RPMI8226 (cell line): ENCODE measurements at regions not wholly inside any gene's neighbourhood (a gene's known extent, or its start where the extent isn't known, plus 50 kb on each side); places are given as distances from the start of the nearest gene placed in this dataset.

Source experiments
- DNase-seq: peaks from one replicate; pipeline ENCODE4 v3.0.0-alpha.2; 2015

DNA sequence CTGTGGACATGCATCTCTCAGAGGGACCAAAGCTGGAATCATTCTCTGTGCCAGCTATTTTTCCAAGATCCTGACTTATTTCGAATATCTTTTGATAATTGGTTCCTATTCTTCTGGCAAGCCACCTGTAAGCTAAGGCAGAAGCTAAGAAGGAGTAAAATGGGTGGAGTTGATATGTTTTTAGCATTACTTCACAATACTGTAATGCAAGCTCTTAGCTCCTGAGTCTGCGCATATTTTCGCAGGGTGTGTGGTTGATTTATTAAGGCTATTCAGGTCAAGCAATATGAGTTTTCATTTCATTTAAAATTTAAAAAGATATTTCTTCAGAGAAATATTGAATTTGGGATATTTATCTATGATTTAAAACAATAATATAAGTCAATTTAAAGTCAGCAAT lies 158.5 kb upstream of the ADAMTS16 start:
- DNase-seq, result no peak

DNA sequence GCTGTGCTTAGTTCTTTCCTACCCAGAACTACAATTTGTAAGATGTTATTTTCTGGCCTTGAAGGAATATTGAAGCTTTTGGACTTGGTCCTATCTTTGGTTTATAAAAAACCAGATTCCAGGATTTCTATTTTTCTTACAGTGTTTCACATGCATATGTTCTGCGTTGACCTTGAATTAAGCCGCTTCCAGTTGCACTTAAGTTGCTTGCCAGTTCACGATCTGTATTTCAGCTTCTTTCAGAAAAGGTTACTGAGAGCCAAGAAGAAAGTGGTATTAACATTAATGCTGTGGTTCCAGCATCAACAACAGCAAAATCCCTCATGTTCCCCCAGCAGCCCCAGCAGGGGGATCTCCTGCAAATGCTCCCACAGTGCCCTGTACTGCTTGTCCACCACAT lies 156.4 kb upstream of the ADAMTS16 start:
- DNase-seq, result no peak

DNA sequence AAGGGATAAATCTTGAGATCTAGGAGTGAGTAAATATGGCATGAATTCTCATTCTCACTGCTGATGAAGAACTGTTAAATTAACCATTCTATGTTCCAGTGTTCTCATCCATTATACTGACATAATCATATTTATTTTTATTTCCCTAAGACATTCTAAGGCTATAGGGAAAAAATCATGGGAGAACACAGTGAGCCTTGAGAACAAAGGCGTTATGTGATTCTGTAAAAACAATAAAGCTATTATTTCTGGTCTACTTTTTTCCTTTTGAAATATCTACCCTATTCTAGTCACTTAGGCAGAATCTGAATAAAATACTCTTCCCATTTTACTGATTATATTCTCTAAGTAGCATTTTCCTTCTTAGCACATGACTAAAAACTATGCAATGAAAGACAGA lies 155.7 kb upstream of the ADAMTS16 start:
- DNase-seq, result no peak

DNA sequence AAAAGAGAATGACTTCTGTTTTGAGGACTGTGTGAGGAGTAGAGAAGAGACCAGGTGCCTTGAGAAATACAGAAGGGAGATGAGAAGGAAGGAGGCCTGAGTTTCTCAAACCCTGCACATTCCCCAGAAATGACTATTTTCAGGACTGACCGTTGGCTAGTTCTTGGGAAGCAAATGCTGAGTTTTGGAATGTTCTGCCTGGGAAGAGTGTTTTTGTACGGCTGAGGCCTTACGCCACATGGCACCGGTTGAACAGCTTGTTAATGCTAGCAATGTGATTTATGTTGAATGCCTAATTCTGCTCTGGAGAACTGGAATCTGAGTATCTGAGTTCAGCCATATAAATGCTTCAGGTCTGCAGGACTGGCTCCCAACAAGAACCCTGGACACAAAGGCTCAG lies 152.7 kb upstream of the ADAMTS16 start:
- DNase-seq, result no peak

DNA sequence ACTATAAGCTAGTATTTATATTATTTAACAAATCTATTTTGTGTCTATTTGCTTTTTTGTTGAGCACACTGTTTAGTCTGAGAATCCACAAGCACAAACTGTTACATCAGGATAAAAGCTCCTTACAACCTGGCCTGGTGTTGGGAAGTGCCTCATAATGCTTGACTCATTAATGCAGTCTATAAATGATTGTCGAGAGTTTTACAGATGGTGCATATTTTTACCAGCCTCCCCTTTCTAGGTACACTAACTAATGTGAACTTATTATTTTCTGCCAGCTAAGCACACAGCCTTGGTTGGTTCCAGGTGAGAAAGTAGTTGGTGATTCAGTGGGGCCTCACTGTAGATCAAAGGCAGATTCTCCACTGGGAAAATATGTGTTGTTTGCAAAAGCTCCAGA lies 151.0 kb upstream of the ADAMTS16 start:
- DNase-seq, result no peak

DNA sequence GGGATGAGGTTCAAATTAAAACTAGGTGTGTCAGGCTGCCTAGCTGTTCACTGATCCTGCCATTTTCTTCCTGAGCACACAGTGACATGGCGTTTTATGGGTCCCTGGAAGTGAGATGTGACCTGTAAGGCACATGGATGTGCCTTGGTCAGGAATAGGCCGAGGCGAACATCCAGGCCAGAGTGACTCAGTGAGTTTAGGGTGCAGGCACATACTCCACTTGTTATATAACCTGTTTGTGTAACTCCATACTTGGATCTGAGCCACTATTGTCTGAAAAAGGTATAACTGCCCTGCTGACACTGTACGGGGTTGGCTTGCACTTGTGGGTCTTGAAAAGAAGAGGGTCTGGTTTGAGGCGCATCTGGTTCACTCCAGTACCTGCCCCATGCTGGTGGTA lies 150.1 kb upstream of the ADAMTS16 start:
- no peak for DNase-seq

DNA sequence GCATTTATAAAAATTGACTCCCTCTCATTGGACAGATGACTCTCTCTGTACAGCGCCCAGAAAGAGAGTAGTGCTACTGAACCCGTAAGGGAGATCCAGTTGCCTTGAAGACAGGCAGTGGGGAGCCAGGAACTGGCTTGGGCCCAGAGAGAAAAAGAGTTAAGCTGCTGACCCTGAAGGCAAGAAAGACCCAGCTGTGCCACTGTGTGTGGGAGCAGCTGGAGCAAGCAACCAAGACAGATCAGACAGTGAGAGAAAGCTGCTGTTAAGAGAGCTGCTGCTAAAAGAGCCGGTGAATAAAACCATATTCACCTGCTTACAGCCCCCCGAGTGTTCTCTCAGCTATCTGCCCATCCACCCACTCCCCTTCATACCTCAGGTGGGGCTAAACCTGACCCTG lies 149.7 kb upstream of the ADAMTS16 start:
- no peak for DNase-seq

DNA sequence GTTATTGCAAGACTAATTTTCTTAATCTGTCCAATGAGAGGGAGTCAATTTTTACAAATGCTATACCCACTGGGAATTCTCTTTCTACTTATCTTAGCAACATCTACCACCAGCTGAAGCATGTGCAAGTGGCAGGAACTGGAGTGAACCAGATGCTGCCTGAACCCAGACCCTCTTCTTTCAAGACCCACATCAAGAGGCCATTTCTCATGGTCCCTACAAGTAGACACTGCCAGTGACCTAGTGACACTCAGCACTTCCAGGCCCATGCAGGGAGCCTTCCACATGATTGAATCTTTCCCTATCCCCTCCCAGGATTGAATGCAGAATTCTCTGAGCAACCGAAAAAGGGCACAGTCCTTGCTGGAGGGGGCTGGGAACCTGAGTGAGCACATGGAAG lies 148.2 kb upstream of the ADAMTS16 start:
- DNase-seq, result no peak

DNA sequence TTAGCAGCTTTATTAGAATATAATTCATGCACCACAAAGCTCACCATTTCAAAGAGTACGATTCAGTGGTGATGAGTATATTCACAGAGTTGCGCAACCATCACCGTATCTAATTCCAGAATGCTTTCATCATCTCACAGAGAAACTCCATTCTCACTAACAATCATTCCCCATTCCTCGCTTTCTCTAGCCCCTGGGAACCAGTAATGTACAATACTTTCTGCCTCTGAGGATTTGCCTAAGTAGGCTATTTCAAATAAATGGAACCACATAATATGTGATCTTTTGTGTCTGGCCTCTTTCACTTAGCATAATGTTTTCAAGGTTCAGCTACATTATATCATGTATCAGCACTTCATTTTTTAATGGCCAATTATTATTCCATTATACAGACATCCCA lies 145.1 kb upstream of the ADAMTS16 start:
- DNase-seq, result no peak

DNA sequence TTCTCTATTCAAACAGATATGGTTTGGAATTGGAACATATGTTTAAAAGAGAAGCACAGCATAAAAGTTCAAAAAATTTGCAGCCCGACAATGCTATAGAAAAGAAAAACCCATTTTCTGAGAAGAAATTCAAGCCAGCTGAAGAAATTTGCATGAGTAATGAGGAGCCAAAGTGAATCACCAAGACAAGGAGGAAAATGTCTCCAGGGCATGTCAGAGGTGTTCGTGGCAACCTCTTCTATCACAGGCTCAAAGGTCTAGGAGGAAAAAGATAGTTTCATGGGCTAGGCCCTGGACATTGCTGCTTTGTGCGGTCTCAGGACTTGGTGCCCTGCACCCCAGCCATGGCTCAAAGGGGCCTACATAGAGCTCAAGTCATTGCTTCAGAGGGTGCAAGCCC lies 134.8 kb upstream of the ADAMTS16 start:
- DNase-seq, result no peak

DNA sequence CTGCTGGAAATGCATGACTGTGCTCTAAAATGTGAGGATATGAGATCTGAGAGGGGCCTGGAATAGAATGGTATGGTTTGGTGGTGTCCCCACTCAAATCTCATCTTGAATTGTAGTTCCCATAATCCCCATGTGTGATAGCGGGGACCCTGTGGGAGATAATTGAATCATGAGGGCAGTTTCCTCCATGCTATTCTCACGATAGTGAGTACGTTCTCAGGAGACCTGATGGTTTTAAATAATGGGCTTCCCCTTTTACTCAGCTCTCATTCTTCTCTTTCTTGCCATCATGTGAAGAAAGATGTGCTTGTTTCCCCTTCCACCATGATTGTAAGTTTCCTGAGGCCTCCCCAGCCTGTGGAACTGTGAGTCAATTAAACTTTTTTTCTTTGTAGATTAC lies 133.6 kb upstream of the ADAMTS16 start:
- no peak for DNase-seq

DNA sequence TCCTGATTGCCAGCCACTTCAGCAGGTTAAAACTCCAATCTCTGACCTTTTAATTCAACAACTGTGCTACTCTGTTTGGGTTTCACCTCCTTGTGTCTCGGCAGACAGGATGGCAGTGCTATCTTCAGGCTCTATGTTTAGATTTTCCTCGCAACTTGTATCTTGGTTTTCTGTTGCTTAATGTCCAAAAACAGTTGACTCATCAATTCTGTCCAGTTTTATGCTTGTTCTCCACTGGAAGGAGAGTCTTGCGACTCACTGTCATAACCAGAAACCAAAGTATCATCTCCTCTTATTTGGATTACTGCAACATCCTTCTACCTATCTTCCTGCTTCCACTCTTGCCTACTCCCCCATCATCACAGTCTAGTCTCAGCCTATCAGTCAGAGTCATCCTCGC lies 130.9 kb upstream of the ADAMTS16 start:
- DNase-seq, result no peak

DNA sequence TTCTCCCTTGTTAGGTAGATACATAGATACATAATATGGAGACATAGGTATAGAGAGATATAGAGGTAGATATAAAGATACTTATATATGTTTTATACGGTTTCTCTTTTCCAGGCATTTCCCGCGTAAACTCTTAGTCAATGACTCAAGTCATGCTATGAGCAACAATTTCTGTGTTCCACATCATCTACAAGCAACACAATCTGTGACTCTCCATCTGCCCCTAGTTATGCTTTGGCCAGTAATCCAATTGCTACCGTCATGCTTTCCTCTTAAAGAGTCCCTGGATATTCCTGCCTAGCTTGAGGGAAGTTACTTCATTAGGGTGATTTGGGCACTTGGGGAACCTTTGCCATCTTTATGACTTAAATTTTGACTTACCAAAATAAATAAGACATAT lies 129.0 kb upstream of the ADAMTS16 start:
- no peak for DNase-seq

DNA sequence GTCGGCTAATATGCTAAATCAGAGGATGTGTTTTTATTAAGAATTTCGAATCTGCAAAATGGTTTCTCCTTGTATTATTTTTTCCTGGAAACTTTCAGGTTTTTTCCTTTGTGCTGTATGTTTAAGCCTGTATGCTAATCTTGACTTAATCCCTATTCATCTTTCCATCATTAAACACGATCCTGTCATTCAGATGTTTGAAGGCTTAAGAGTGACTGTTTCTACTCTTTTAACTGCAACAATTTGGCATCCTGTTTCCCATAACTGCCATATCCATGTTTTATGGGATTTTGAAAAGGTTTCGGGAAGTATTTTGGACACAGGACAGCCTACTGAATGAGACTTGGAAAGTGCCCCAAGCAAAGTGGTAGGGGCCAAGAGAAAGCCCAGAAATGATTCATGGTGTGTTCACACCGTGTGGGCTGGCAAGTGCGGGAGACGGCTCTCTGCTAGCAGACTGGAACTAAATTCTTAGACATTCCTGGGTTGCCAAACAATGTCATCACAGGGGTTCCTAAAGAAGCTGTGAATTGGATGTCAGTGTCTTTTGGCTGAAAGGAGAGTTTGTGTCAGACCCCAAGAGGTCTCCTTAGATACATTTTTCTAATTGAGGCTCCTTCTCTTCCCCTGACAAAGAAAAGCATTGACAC lies 125.4 kb upstream of the ADAMTS16 start:
- no peak for DNase-seq

DNA sequence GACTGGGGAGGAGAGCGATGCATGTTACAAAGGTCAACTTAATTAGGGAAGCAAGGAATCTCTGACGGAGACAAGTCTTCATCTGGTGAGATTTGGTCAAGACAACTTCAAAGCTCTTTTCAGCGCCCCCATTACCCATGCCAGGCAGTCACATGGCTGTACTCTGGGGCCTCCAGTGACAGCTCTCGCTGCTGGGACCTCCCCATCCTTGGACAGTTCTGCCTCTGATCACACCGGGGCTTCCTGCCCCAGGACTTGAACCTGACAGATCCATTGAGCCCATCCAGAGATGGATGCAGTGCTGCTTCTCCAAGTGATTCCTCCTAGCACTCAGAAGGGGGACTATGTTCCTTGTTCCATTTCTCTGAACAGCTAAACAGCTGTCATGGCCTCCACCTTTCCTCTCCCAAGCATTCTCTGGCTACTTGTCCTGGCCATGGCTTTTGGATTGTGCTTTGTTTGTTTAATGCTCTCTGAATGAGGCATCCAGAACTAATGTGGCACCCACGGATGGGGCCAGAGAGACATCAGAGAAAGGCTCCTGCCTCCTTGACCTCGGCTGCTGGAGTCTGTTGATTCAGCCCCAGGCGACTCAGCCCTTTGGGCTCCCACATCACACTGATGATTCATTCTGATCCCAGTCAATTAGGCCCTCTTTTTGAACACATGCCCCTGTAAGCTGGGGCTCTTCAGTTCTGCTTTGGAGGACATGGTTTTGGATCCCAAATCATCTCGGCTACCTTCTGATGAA lies 122.1 kb upstream of the ADAMTS16 start:
- no peak for DNase-seq

DNA sequence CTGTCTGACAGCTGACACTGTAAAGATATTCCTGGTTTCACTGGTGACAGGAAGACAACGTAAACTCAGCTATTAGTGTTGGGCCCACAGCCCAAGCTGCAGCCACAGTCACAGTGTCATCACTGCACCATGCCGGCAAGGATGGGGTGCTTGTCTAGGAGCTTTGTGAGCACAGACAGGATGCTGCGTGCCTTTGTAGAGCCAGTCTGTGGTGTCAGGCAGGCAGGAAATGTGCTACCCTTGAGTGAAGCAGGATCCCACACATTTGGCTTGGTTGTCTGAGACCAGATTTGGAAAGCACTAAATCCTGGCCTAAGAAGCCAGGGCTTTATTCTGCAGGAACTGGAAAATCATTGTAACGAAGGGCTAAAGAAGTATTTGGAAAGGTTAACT lies 121.6 kb upstream of the ADAMTS16 start:
- no peak for DNase-seq

DNA sequence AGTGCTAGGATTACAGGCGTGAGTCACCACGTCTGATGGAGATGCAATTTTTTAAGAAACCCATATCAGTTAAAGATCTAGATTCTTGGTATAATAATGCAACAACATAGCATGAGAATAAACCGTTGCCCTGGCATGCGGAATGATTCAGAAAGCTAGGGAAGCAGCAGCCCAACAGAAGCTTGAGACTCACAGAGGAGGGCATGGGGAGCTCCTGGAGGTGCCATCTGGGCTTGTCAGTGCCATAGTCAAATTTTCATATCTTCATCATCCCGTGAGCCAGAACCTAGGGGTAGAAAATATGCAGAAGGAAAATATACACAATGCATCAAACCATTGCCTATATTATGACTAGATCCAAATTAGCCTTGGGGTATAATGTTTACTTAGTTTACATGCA lies 118.7 kb upstream of the ADAMTS16 start:
- no peak for DNase-seq

DNA sequence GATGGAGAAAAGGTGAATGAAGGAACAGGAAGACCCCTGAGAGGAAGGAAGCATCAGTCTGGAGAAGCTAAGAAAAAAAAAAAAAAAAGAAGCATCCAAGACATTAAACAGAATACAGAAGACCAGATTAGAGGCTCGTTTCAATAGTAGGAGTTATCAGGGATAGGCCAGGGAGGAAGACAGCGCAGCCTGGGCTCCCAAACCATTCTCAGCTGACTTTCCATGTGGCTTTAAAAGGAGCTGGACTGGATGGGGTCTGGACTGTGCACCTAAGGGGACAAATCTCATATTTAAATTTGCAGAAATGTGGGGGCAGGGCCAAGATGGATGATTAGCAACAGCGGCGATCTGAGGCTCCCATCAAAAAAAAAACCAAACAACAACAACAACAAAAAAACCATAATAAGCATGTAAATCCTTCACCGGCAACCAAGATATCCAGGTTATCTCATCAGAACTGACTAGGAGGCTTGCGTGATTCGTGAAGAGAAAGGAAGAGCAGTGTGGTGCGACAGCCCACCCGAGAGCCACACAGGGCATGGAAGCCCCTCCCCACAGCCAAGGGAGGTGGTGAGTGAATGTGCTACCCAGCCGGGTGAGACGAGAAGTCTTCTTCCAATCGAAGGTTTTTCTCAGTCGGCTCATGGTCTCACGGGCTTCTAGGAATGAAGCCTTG lies 114.9 kb upstream of the ADAMTS16 start:
- DNase-seq, result no peak

DNA sequence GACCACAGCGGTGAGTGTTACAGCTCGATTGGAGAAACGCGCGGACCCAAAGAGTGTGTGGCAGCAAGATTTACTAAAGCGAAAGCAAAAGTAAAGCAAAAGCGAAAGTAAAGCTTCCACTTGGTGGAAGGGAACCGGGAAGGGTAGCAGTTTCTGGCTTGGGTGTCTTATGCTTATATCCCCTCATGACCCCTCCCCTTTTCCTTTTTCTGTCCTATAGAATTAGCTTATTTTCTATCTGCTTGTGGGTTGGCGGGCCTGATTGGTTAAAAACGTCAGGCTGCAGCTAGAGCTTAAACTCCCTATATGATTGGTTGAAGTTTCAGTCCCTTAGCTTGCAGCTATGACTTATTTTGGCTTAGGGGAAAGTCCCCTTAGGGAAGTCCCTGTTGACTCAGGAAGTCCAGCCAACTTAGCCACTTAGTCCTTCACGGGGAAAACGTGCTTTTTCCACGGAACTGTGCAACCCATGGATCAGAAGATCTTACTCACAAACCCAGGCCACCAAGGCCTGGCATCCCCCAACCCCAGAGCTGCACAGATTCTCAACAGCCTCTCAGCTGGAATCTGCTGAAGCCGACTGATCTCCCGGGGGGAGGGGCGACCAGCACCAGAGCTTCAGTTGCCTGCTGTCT lies 114.2 kb upstream of the ADAMTS16 start:
- peak; percentile 62 for DNase-seq

DNA sequence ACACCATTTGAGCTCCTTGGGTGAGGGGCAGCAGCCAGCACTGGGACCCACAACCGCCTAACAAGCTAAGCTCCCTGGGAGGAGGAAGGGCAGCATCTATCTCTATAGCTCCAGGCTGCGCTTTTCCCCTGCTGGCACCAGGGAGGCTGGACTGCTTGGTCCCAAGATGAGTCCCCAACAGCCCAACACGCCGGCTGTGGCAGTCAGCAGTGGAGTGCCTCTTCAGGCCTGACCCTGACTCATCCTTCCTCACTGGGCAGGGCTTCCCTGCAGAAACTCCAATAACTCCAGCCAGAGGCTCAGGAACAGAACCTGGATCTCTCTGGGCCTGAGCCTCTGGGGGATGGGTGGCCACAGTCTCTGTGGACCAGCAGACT lies 113.7 kb upstream of the ADAMTS16 start:
- no peak for DNase-seq

DNA sequence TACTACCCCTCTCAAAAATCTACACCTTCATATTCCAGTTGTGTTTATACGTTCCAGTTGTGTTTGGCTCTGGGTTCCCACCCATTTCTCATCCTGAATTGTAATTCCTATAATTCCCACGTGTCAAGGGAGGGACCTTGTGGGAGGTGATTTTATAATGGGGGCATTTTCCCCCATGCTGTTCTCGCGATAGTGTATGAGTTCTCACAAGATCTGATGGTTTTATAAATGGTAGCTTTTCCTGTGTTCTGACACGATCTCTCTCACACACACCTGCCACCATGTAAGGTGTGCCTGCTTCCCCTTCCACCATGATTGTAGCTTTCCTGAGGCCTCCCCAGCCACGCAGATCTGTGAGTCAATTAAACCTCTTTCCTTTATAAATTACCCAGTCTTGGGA lies 108.5 kb upstream of the ADAMTS16 start:
- no peak for DNase-seq

DNA sequence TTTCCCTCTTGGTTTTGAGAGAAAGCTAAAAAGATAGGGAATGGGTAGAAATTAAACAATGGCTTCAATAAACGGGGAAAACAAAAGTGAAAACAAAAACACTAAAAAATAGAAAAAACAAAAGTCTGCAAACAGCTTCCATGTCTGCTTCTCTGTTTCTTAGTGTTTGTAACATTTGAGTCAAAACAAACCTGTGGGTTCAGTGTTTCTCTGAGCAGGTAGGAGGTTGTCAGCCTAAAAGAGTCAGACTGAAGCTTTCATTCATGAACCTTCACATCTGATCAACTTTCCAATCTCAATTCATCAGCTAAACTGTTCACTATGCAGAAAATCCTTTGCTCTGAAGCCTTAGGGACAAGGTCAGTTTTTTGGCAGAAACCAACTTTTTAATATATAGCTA lies 102.5 kb upstream of the ADAMTS16 start:
- no peak for DNase-seq

DNA sequence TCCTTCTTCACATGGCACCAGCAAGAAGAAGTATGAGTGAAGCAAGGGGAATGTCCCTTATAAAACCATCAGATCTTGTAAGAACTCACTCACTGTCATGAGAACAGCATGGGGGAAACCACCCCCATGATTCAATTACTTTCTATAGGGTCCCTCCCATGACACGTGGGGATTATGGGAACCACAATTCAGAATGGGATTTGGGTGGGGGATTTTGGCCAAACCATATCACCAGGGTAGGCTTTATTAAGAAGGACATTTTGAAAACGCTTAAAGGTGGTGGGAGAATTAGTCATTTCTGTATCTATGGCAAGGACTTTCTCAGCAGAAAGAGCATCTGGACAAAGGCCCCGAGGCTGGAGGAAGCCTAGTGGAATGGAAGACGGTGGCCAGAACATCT lies 100.2 kb upstream of the ADAMTS16 start:
- DNase-seq, result no peak

DNA sequence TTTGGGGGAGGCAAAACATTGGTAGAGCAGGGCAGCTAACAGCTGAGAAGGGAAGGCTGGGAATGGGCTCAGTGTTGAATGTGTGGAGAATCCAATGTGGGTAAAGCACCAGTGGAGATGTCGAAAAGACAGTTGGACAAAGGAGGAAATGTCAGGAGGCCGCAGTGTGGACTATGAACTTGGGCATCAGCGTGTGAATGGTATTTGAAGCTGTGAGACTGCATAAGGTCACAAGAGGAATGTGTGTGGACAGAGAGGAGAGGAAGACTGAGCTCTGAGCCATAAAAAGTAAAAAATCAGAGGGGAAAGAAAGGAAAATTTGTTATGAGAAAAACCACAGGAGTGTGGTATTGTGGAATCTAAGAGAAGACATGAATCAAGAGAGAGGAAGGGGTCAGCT lies 99.4 kb upstream of the ADAMTS16 start:
- no peak for DNase-seq
